Endodermal cell (in vitro differentiated cells): ENCODE measurements at regions not wholly inside any gene's neighbourhood (a gene's known extent, or its start where the extent isn't known, plus 50 kb on each side); places are given as distances from the start of the nearest gene placed in this dataset.

Experiments used
- DNase-seq: peaks from one replicate; pipeline ENCODE4 v3.0.0-alpha.2; 2017
- H3K27ac ChIP-seq: 2 replicates; pipeline ENCODE4 v1.5.1; 2013; ENCODE audit warnings: mild to moderate bottlenecking, low read depth, low read length, moderate library complexity
- H3K27me3 ChIP-seq: 2 replicates; pipeline ENCODE4 v1.6.1; 2013; ENCODE audit warnings: mild to moderate bottlenecking, low read length, moderate library complexity; ENCODE audit not compliant: insufficient read depth, control insufficient read depth, poor library complexity, severe bottlenecking
- H3K36me3 ChIP-seq: 2 replicates; pipeline ENCODE4 v1.7.0; 2013; ENCODE audit warnings: mild to moderate bottlenecking, low read length, moderate library complexity; ENCODE audit not compliant: control insufficient read depth, insufficient read depth
- H3K4me1 ChIP-seq: one replicate; pipeline ENCODE4 v1.7.0; 2013; ENCODE audit warnings: low read length; ENCODE audit not compliant: control insufficient read depth, insufficient read depth
- H3K4me3 ChIP-seq: 2 replicates; pipeline ENCODE4 v1.5.1; 2013; ENCODE audit warnings: mild to moderate bottlenecking, low read length, moderate library complexity
- H3K9ac ChIP-seq: 2 replicates; pipeline ENCODE4 v1.6.1; 2013; ENCODE audit warnings: mild to moderate bottlenecking, low read length, moderate library complexity; ENCODE audit not compliant: poor library complexity, severe bottlenecking; ENCODE audit errors: extremely low read depth
- H3K9me3 ChIP-seq: 2 replicates; pipeline ENCODE4 v1.6.1; 2013; ENCODE audit warnings: mild to moderate bottlenecking, low read length, moderate library complexity; ENCODE audit not compliant: control insufficient read depth
- H3K27ac Mint-ChIP-seq: 2 replicates; pipeline ENCODE4 v1.8.0; 2020; ENCODE audit warnings: mixed read lengths
- H3K27me3 Mint-ChIP-seq: 2 replicates; pipeline ENCODE4 v1.8.0; 2021; ENCODE audit warnings: mild to moderate bottlenecking, mixed read lengths; ENCODE audit not compliant: insufficient read depth
- H3K36me3 Mint-ChIP-seq: 2 replicates; pipeline ENCODE4 v1.8.0; 2020; ENCODE audit warnings: low read depth, mixed read lengths
- H3K4me1 Mint-ChIP-seq: 2 replicates; pipeline ENCODE4 v1.8.0; 2020; ENCODE audit warnings: mixed read lengths
- H3K4me3 Mint-ChIP-seq: 2 replicates; pipeline ENCODE4 v1.8.0; 2020; ENCODE audit warnings: mild to moderate bottlenecking, moderate library complexity, mixed read lengths
- H3K9me3 Mint-ChIP-seq: 2 replicates; pipeline ENCODE4 v1.8.0; 2020; ENCODE audit warnings: mild to moderate bottlenecking, mixed read lengths
- WGBS, 2 experiments: methylation state at CpG; one replicate each; pipeline versions ENCODE4 v1.1.5 to v1.1.7; 2013; ENCODE audit warnings: missing lambda C conversion rate in 2 of 2, mixed read lengths in 1 of 2; ENCODE audit not compliant: insufficient coverage in 1 of 2, insufficient read length in 1 of 2; 5-methylcytosine and 5-hydroxymethylcytosine counted together
- TF ChIP-seq, protein P1 (sequence below): fragments of 200-600 bp; sonication (generic); conservative IDR thresholded peaks from 2 replicates; pipeline ENCODE4 v1.5.0; 2021; ENCODE audit warnings: antibody characterized with exemption, mild to moderate bottlenecking

DNA sequence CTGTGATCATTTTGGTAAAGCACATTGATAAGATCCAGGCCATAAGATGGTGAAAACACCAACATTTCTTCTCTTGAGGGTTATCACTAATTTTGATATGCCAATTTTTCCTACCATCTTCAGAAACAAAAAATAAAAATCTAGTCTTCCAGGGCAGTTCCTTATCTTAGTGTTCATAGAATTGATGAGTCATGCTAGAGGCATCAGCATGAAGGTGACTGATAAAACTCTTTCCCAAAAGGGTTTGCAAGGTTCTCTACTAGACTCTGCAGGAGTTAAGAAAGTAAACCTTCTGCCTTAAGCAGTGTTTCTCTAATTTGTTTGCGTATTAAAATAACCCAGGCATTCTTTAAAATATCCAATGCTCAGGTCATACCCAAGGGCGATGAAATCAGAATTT, 483.1 kb upstream of the CNTNAP2 start:
- 67 to 89% methylated on average over 2 of the region's 2 CpGs for WGBS, 2 experiments
- DNase-seq = no peak
- Histone ChIP-seq H3K36me3 (no peaks in the 10 kb centered on the region), H3K9me3 (no peaks in the 10 kb centered on the region), H3K27me3 (no peaks in the 10 kb centered on the region), H3K4me3 (no peak overlapping the region), H3K4me1 (no peaks in the 10 kb centered on the region), H3K27ac (no peak overlapping the region), H3K9ac (no peak overlapping the region)
- Mint-ChIP-seq H3K36me3 (no peaks in the 10 kb centered on the region), H3K9me3 (no peaks in the 10 kb centered on the region), H3K4me1 (no peaks in the 10 kb centered on the region), H3K27me3 (no peaks in the 10 kb centered on the region), H3K4me3 (no peak overlapping the region), H3K27ac (no peak overlapping the region)
- TF ChIP-seq, protein P1, sequence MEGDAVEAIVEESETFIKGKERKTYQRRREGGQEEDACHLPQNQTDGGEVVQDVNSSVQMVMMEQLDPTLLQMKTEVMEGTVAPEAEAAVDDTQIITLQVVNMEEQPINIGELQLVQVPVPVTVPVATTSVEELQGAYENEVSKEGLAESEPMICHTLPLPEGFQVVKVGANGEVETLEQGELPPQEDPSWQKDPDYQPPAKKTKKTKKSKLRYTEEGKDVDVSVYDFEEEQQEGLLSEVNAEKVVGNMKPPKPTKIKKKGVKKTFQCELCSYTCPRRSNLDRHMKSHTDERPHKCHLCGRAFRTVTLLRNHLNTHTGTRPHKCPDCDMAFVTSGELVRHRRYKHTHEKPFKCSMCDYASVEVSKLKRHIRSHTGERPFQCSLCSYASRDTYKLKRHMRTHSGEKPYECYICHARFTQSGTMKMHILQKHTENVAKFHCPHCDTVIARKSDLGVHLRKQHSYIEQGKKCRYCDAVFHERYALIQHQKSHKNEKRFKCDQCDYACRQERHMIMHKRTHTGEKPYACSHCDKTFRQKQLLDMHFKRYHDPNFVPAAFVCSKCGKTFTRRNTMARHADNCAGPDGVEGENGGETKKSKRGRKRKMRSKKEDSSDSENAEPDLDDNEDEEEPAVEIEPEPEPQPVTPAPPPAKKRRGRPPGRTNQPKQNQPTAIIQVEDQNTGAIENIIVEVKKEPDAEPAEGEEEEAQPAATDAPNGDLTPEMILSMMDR = no peak

GRCh38 chr7:145624618-145625017, 492.0 kb upstream of the CNTNAP2 start:
- H3K9me3 Mint-ChIP-seq = no peaks in the 10 kb centered on the region
- Histone ChIP-seq H3K27ac (no peak overlapping the region), H3K27me3 (no peaks in the 10 kb centered on the region), H3K9ac (no peak overlapping the region), H3K9me3 (no peaks in the 10 kb centered on the region), H3K4me1 (no peaks in the 10 kb centered on the region), H3K36me3 (no peaks in the 10 kb centered on the region), H3K4me3 (no peak overlapping the region)
- H3K4me1 Mint-ChIP-seq = no peaks in the 10 kb centered on the region
- H3K27ac Mint-ChIP-seq = no peak overlapping the region
- 94% methylated on average over 1 of the region's 1 CpG; no CpG with 5 or more reads in 1 of the 2 experiments for whole genome bisulfite sequencing, 2 experiments
- no peak overlapping the region for H3K4me3 Mint-ChIP-seq
- no peaks in the 10 kb centered on the region for H3K27me3 Mint-ChIP-seq
- DNase-seq = no peak
- H3K36me3 Mint-ChIP-seq = no peaks in the 10 kb centered on the region
- TF ChIP-seq, protein P1 = no peak

GRCh38 chr7:145605963-145606362, 510.6 kb upstream of the CNTNAP2 start:
- TF ChIP-seq, protein P1 = no peak
- H3K27me3 ChIP-seq = no peaks in the 10 kb centered on the region
- H3K27ac Mint-ChIP-seq = no peak overlapping the region
- H3K9me3 Mint-ChIP-seq = peaks cover 29% of the 10 kb centered on the region
- H3K9ac ChIP-seq = no peak overlapping the region
- no peaks in the 10 kb centered on the region for H3K36me3 ChIP-seq
- no peaks in the 10 kb centered on the region for H3K4me1 Mint-ChIP-seq
- H3K4me3 ChIP-seq = no peak overlapping the region
- H3K9me3 ChIP-seq = peaks cover 7% of the 10 kb centered on the region
- DNase-seq = no peak
- no peaks in the 10 kb centered on the region for H3K4me1 ChIP-seq
- H3K4me3 Mint-ChIP-seq = no peak overlapping the region
- H3K27ac ChIP-seq = no peak overlapping the region
- 83 to 94% methylated on average over 1 to 5 of the region's 5 CpGs for WGBS, 2 experiments
- no peaks in the 10 kb centered on the region for H3K27me3 Mint-ChIP-seq
- H3K36me3 Mint-ChIP-seq = no peaks in the 10 kb centered on the region
